22Rv1 (cell line): ENCODE measurements at regions not wholly inside any gene's neighbourhood (a gene's known extent, or its start where the extent isn't known, plus 50 kb on each side); places are given as distances from the start of the nearest gene placed in this dataset.

ENCODE experiments used
- ZFX ChIP-seq: fragments of 450-650 bp; IDR thresholded peaks from 2 replicates; pipeline ENCODE4 v1.6.1; 2017; ENCODE audit warnings: antibody characterized with exemption, borderline replicate concordance
- TF ChIP-seq, protein P1 (sequence below): fragments of 450-650 bp; IDR thresholded peaks from 2 replicates; pipeline ENCODE4 v1.5.1; 2017; ENCODE audit warnings: mild to moderate bottlenecking

- TF ChIP-seq, protein P1, sequence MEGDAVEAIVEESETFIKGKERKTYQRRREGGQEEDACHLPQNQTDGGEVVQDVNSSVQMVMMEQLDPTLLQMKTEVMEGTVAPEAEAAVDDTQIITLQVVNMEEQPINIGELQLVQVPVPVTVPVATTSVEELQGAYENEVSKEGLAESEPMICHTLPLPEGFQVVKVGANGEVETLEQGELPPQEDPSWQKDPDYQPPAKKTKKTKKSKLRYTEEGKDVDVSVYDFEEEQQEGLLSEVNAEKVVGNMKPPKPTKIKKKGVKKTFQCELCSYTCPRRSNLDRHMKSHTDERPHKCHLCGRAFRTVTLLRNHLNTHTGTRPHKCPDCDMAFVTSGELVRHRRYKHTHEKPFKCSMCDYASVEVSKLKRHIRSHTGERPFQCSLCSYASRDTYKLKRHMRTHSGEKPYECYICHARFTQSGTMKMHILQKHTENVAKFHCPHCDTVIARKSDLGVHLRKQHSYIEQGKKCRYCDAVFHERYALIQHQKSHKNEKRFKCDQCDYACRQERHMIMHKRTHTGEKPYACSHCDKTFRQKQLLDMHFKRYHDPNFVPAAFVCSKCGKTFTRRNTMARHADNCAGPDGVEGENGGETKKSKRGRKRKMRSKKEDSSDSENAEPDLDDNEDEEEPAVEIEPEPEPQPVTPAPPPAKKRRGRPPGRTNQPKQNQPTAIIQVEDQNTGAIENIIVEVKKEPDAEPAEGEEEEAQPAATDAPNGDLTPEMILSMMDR: no peak
- no peak for TF ChIP-seq ZFX
Observed at GRCh38 chr3:174531262-174531982, 327.7 kb upstream of the NAALADL2 start.
